NCI-H69 (cell line): ENCODE measurements at regions not wholly inside any gene's neighbourhood (a gene's known extent, or its start where the extent isn't known, plus 50 kb on each side); places are given as distances from the start of the nearest gene placed in this dataset.
A peak's percentile ranks its signal among the peaks of the same experiment; 100 is the strongest.

Experiments used
- DNase-seq: peaks from one replicate; lab custom pipeline; 2025; lab: John Stamatoyannopoulos, UW

DNA sequence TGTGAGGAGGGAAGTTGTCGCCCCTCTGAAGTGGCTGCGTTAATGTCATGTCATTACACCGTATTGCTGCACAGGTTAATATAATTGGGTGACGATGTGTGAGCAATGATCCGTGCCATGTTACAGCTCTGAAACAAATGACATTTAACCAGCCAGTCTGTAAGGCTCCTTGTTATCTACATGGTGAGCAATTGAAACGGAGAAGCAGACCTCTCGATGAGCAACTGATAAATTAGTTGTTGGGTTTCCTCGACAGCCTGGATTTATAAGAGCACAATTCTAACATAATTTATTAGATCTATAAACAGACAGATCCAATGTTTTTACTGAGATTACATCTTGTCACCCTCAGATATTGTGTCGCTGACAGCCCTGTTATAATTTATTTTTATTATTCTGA is 49.9 kb upstream of the MAFB start:
- DNase-seq = no peak

- DNase-seq = no peak
Observed at GRCh38 chr20:40739841-40740240, 50.8 kb upstream of the MAFB start.

GRCh38 chr20:40741507-40742106 is 52.6 kb upstream of the MAFB start:
- peak; percentile 16 for DNase-seq

GRCh38 chr20:40743141-40743775 is 54.2 kb upstream of the MAFB start:
- no peak for DNase-seq

- no peak for DNase-seq
Observed at GRCh38 chr20:40744072-40744817, 55.2 kb upstream of the MAFB start.

GRCh38 chr20:40744818-40745175 is 55.8 kb upstream of the MAFB start:
- DNase-seq = no peak

GRCh38 chr20:40746251-40746650 is 57.2 kb upstream of the MAFB start:
- DNase-seq = no peak

- no peak for DNase-seq
Observed at GRCh38 chr20:40748182-40748581, 59.1 kb upstream of the MAFB start.

DNA sequence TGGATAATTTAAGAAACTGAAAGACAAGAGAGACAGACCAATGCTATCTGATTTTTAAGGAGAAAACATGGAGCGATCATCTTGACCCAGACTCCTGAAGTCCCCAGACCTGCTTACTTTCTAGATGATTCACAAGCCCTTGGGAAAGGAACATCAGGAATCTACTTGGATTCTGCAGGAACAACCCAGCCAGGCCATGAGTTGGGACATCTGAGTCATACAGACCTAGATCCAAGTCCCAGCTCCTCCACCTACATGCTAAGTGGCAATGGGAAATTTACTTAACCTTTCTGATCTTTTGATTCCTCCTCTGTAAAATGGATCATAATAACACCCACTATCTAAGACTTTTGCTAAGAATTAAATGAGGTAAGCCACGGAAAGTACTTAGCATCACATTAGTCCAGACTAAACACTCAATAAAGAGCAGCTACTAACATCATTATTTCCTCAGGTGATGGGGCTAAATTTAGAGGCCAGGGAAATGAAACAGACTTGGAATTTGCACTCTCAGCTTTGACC is 61.0 kb upstream of the MAFB start:
- DNase-seq = no peak

DNA sequence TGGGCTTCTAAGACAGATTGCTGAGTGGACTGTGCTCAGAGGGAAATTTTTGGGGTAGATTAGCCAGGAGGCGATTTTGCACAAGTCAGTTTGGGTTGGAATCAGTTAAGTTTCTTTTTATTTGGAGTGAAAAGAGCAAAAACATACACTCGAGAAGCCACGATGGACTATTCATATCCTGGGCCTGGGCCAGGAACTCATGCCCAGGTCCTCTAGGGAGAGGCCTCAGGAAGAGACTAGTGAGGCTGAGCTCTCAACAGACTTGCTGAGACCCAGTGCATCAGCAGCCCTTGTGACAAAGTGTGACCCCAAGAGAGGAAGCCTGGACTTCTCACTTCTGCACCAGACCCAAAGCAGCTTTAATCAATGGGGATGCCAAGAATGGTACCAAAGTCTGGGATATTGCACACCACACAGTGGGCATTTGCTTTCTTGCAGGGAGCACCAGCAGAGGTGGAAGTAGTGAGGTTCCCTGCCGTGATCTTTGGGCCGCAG is 61.6 kb upstream of the MAFB start:
- DNase-seq = no peak

DNA sequence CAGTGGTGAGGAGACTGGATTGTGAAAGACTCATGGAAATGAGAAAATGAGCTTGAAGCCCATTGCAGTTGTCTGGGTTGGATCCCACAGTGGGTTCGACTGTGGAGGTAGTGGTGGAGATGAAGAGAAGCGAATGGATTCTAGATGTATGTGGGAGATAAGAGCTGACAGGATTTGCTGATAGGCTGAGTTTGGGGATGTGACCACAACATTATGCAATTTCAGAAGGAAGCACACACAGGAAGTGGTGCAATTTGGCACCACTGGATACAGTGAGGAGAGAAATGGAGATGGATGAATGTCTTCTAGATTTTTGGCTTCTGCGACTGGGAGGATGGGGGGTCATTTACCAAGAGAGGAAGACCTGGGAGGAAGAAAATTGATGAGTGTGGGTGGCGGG is 64.4 kb upstream of the MAFB start:
- no peak for DNase-seq

- DNase-seq = no peak
Observed at GRCh38 chr20:40754339-40754943, 65.4 kb upstream of the MAFB start.

DNA sequence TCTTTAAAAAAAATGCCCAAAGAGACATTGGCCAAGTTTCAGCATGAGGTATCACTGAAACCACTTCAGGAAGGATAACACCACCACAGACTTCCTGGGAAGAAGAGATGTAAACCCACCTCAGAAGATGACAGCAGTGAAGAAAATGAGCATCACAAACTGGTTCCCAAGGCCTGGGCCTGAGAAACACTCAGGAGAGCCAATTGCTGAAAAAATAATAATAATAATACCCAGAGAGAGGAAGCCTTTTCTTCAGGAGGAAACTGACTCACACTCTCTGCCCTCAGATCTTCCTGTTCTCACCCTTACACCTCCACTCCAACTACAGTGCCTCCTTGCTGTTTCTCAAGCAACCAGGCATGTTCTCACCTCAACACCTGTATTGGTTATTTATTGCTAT is 68.1 kb upstream of the MAFB start:
- DNase-seq = no peak

- DNase-seq = no peak
Observed at GRCh38 chr20:40758790-40759189, 69.8 kb upstream of the MAFB start.

DNA sequence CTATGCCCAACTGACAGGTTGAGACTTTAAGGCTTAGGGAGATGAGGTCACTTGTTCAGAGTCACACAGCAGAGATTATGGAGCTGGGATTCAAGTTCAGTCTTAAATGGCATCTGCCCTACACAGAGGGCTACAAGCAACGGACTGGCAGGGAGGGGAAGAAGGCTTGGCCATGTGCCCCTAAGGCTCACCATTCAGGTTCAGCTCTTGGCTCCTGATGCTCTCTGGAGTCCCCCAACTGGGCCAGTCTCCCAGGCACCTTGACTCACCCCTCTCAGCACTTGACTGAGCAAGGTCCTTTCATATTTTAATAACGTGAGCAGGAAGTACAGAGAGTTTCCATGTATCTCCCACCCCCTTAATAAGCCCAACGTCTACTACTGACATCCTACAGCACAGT is 71.4 kb upstream of the MAFB start:
- no peak for DNase-seq

GRCh38 chr20:40763646-40764295 is 74.7 kb upstream of the MAFB start:
- DNase-seq = no peak

DNA sequence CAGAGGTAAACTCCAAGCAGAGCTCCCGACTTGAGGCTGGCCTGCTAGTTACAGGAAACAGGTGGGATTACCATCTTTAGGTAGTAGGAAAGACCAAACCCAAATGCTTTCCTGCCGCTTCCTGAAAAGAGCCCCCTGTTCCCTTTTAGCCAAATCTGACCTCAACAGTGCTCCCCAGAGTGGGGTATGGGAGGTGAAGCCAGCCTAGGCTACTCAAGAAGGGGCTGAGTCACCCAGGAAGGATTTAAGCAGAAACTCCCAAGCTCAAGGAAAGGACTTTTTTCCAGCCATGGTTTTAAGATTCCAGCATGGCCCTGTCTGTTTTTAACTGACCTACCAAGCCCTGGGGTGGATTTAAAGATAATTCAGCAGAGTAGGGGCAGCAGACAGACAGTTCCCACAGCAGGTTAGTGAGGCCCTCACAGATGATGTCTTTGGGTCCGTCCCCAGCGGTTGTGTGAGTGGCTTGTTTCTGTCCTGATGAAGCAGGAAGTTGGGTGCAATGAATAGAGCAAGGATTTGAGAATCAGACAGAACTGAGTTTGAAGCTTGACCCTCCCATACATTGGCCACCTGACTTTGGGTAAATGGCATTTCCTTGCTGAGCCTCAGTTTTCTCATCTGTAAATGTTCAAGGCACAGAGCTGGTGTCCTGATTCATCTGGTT is 76.9 kb upstream of the MAFB start:
- no peak for DNase-seq

- DNase-seq = no peak
Observed at GRCh38 chr20:40766790-40767614, 78.0 kb upstream of the MAFB start.

DNA sequence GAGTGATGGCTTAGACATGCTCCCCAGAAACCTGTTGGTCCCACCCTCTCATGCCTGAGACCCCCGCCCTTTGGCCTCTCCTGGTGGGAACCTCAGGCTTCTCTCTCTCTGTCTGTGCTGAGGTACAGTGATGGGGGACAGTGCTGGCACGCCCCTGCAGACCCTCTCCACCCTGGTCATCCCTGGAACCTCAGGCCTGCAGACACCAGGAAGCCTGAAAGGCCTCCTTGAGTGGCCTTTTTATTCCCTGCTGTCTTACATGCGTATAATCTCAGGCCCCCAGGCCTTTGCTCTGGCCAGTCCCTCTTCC is 78.5 kb upstream of the MAFB start:
- no peak for DNase-seq

DNA sequence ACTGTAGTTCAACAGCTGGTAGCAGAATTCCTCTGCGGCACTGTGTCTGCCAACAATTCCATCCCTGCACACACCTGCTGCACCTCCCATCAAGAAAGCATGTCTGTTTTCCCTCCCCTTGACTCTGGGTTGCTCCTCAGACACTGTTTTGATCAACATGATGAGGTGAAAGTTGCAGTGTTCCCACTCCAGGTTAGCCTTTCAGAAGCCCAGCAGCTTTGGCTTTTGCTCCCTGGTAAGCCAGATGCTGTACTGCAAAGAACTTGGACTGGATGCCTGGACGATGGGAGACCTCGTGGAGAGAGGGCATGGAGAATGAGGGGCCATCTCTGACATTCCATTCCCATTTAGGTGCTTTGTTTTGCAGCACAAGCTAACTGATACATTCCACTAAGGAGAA is 79.1 kb upstream of the MAFB start:
- DNase-seq = no peak

DNA sequence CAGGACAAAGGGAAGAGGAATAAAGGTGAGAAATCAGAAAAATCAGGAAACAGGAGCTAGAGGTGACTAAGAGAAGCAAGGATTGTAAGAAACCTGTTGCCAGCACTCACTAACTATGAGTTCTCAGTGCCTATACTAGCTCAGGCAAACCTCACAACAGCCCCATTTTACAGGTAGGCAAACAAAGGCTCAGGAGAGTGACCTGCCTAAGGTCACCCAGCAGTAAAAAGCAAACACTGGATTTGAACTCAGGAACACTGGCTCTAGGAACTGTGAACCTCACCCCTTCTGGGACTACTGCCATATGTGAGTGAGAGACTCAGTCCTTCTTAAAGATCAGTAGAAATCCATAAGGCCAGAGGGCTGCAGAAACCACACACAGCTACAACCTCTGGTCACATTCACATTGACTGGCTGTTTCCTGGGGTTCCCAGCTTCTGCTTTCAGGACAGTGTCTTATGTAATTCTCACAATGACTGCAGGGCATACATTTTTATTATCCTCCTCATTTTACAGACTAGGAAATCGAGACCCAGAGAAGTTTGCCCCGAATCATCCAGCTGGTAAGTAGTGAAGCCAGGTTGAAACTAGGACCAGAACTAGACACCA is 80.7 kb upstream of the MAFB start:
- DNase-seq = no peak
